ENCODE measurements at regions not wholly inside any gene's neighbourhood (a gene's known extent, or its start where the extent isn't known, plus 50 kb on each side); places are given as distances from the start of the nearest gene placed in this dataset.

GRCh38 chr18:64614446-64614845 is 465.6 kb upstream of the LINC00305 start:
- Histone ChIP-seq H2BK12ac (ENCODE audit: insufficient read length, low read depth, low read length) (no peak overlapping the region), H2BK5ac (ENCODE audit: insufficient read length, low read length) (no peak overlapping the region), H3K79me1 (ENCODE audit: insufficient read depth, low read depth, low read length, poor library complexity, severe bottlenecking) (no peaks in the 10 kb centered on the region), H3K23ac (ENCODE audit: insufficient read length, low read depth, low read length) (no peak overlapping the region), H2BK20ac (ENCODE audit: low read depth, low read length, poor library complexity, severe bottlenecking) (no peak overlapping the region), H3K4me2 (ENCODE audit: insufficient read depth, insufficient read length, low read length) (no peak overlapping the region), H3T11ph (ENCODE audit: low read length) (no peak overlapping the region), H4K5ac (ENCODE audit: insufficient read length, low read depth, low read length) (no peak overlapping the region), H3K27me3 (ENCODE audit: insufficient read depth, low read length) (no peaks in the 10 kb centered on the region), H2BK120ac (ENCODE audit: low read depth, low read length, poor library complexity, severe bottlenecking) (no peak overlapping the region), H3K27ac (ENCODE audit: insufficient read length, low read depth, low read length) (no peak overlapping the region), H3K18ac (ENCODE audit: insufficient read length, low read depth, low read length) (no peak overlapping the region), H3K56ac (ENCODE audit: insufficient read length, low read depth, low read length) (no peak overlapping the region), H3K9ac (ENCODE audit: extremely low read depth, insufficient read length, low read length) (no peak overlapping the region), H2AFZ (ENCODE audit: low read length) (no peak overlapping the region), H3K9me3 (ENCODE audit: control insufficient read depth, low read depth, low read length) (no peaks in the 10 kb centered on the region), H2AK5ac (ENCODE audit: insufficient read length, low read length) (no peak overlapping the region), H3K14ac (ENCODE audit: insufficient read depth, low read length) (no peak overlapping the region), H3K4me1 (ENCODE audit: insufficient read depth, low read length) (no peaks in the 10 kb centered on the region), H3K23me2 (ENCODE audit: insufficient read length, low read depth, low read length, poor library complexity, severe bottlenecking) (no peaks in the 10 kb centered on the region), H4K8ac (replicated peaks; ENCODE audit: insufficient read length, low read depth, low read length) (no peak overlapping the region), H3K4ac (ENCODE audit: low read depth, low read length) (no peak overlapping the region), H4K91ac (ENCODE audit: insufficient read length, low read depth, low read length) (no peak overlapping the region), H4K20me1 (ENCODE audit: control insufficient read depth, insufficient read depth, insufficient read length) (no peaks in the 10 kb centered on the region), H2BK15ac (ENCODE audit: low read depth, low read length) (no peak overlapping the region), H3K79me2 (ENCODE audit: insufficient read depth, low read length) (no peaks in the 10 kb centered on the region)
- peaks cover 1 to 4% (median 2%) of the 10 kb centered on the region in 3 experiments; a peak in 5 of 7 replicates for H3K36me3 Mint-ChIP-seq (ENCODE audit: insufficient read depth in 1 of 3, low read depth in 3 of 3)
- no CpG with 5 or more reads among the region's 1 CpG for WGBS (ENCODE audit: extremely low coverage, insufficient read length, low lambda C conversion rate)
- peaks cover 3 to 5% of the 10 kb centered on the region in 2 experiments for H3K9me3 Mint-ChIP-seq
- H3K4me1 Mint-ChIP-seq, result no peaks in the 10 kb centered on the region
- no peaks in the 10 kb centered on the region for H3K27me3 Mint-ChIP-seq (ENCODE audit: low read depth)
- no peak for DNase-seq
- no peak overlapping the region for H3K27ac Mint-ChIP-seq
- H3K4me3 Mint-ChIP-seq, result no peak overlapping the region
- TF ChIP-seq CTCF (conservative IDR thresholded peaks at IDR 0.05), result no peak
